Type B pancreatic cell (in vitro differentiated cells): ENCODE measurements at regions not wholly inside any gene's neighbourhood (a gene's known extent, or its start where the extent isn't known, plus 50 kb on each side); places are given as distances from the start of the nearest gene placed in this dataset.

Experiments
- DNase-seq: peaks from one replicate; pipeline ENCODE4 v3.0.0; 2021; ENCODE audit warnings: mixed read lengths; ENCODE audit not compliant: unreplicated experiment; ENCODE audit errors: extremely low spot score
- H3K27ac Mint-ChIP-seq: 2 replicates; pipeline ENCODE4 v1.8.0; 2021; ENCODE audit warnings: mild to moderate bottlenecking, mixed read lengths
- H3K27me3 Mint-ChIP-seq: 2 replicates; pipeline ENCODE4 v1.8.0; 2021; ENCODE audit warnings: mixed read lengths
- H3K36me3 Mint-ChIP-seq: 2 replicates; pipeline ENCODE4 v1.8.0; 2021; ENCODE audit warnings: mixed read lengths
- H3K4me1 Mint-ChIP-seq: one replicate; pipeline ENCODE4 v1.8.0; 2021; ENCODE audit warnings: mixed read lengths; ENCODE audit not compliant: unreplicated experiment
- H3K4me3 Mint-ChIP-seq: 2 replicates; pipeline ENCODE4 v1.8.0; 2021; ENCODE audit warnings: mild to moderate bottlenecking, mixed read lengths
- H3K9me3 Mint-ChIP-seq: 2 replicates; pipeline ENCODE4 v1.8.0; 2021; ENCODE audit warnings: mixed read lengths
- CTCF ChIP-seq: fragments of 200-600 bp; sonication (generic); conservative IDR thresholded peaks from 2 replicates; pipeline ENCODE4 v1.5.0; 2021; ENCODE audit warnings: antibody characterized with exemption, mild to moderate bottlenecking

GRCh38 chr9:78971540-78971939 is 600.2 kb upstream of the TLE4 start:
- Mint-ChIP-seq H3K4me1 (peaks cover 7% of the 10 kb centered on the region), H3K27me3 (peaks cover 11% of the 10 kb centered on the region), H3K4me3 (no peak overlapping the region), H3K27ac (no peak overlapping the region), H3K9me3 (peaks cover 8% of the 10 kb centered on the region), H3K36me3 (no peaks in the 10 kb centered on the region)
- TF ChIP-seq CTCF = no peak
- no peak for DNase-seq

GRCh38 chr9:78972303-78972999 is 599.3 kb upstream of the TLE4 start:
- no peak overlapping the region for H3K27ac Mint-ChIP-seq
- peaks cover 11% of the 10 kb centered on the region for H3K27me3 Mint-ChIP-seq
- TF ChIP-seq CTCF = no peak
- H3K4me1 Mint-ChIP-seq = peaks cover 7% of the 10 kb centered on the region
- no peaks in the 10 kb centered on the region for H3K36me3 Mint-ChIP-seq
- no peak overlapping the region for H3K4me3 Mint-ChIP-seq
- DNase-seq = no peak
- H3K9me3 Mint-ChIP-seq = peaks cover 8% of the 10 kb centered on the region

GRCh38 chr9:78973907-78974306 is 597.9 kb upstream of the TLE4 start:
- Mint-ChIP-seq H3K27ac (no peak overlapping the region), H3K4me3 (no peak overlapping the region), H3K4me1 (peaks cover 7% of the 10 kb centered on the region), H3K36me3 (no peaks in the 10 kb centered on the region), H3K9me3 (no peaks in the 10 kb centered on the region), H3K27me3 (peaks cover 11% of the 10 kb centered on the region)
- DNase-seq = no peak
- TF ChIP-seq CTCF = no peak

GRCh38 chr9:78982849-78983248 is 588.9 kb upstream of the TLE4 start:
- H3K4me1 Mint-ChIP-seq = peaks cover 7% of the 10 kb centered on the region
- H3K4me3 Mint-ChIP-seq = no peak overlapping the region
- no peak for TF ChIP-seq CTCF
- H3K36me3 Mint-ChIP-seq = no peaks in the 10 kb centered on the region
- H3K27me3 Mint-ChIP-seq = no peaks in the 10 kb centered on the region
- H3K27ac Mint-ChIP-seq = no peak overlapping the region
- DNase-seq = no peak
- peaks cover 4% of the 10 kb centered on the region for H3K9me3 Mint-ChIP-seq

GRCh38 chr9:78985084-78985738 is 586.6 kb upstream of the TLE4 start:
- no peak for TF ChIP-seq CTCF
- DNase-seq = no peak

More at GRCh38 chr9:78985084-78985738, 586.6 kb upstream of the TLE4 start:
- H3K27ac Mint-ChIP-seq = no peak overlapping the region
- no peaks in the 10 kb centered on the region for H3K27me3 Mint-ChIP-seq
- peaks cover 4% of the 10 kb centered on the region for H3K9me3 Mint-ChIP-seq
- peaks cover 7% of the 10 kb centered on the region for H3K4me1 Mint-ChIP-seq
- no peak overlapping the region for H3K4me3 Mint-ChIP-seq
- no peaks in the 10 kb centered on the region for H3K36me3 Mint-ChIP-seq
